HEK293T (cell line): ENCODE measurements at regions not wholly inside any gene's neighbourhood (a gene's known extent, or its start where the extent isn't known, plus 50 kb on each side); places are given as distances from the start of the nearest gene placed in this dataset.

Source experiments
- ARNT ChIP-seq: fragments of 450-650 bp; IDR thresholded peaks from 2 replicates; pipeline ENCODE4 v1.6.1; 2017; ENCODE audit warnings: mild to moderate bottlenecking
- BHLHE40 ChIP-seq: fragments of 450-650 bp; IDR thresholded peaks from 2 replicates; pipeline ENCODE4 v1.6.1; 2016; ENCODE audit warnings: mild to moderate bottlenecking, moderate library complexity, borderline replicate concordance
- FOXA1 ChIP-seq: fragments of 450-650 bp; IDR thresholded peaks from 2 replicates; pipeline ENCODE4 v1.6.1; 2016; ENCODE audit warnings: mild to moderate bottlenecking
- HDGF ChIP-seq: fragments of 450-650 bp; IDR thresholded peaks from 2 replicates; pipeline ENCODE4 v1.6.1; 2017; ENCODE audit warnings: antibody characterized with exemption, borderline replicate concordance
- PKNOX1 ChIP-seq: fragments of 450-650 bp; IDR thresholded peaks from 2 replicates; pipeline ENCODE4 v1.6.1; 2016
- TARDBP ChIP-seq: fragments of 450-650 bp; IDR thresholded peaks from 2 replicates; pipeline ENCODE4 v1.6.1; 2016

GRCh38 chr3:27653803-27654558 is 68.1 kb downstream of the EOMES start:
- TF ChIP-seq BHLHE40 (no peak), FOXA1 (no peak), PKNOX1 (no peak), ARNT (no peak), HDGF (no peak), TARDBP (no peak)
